GM12875 (cell line): ENCODE measurements at regions not wholly inside any gene's neighbourhood (a gene's known extent, or its start where the extent isn't known, plus 50 kb on each side); places are given as distances from the start of the nearest gene placed in this dataset.

Experiments used
- H3K4me3 ChIP-seq: one replicate; pipeline ENCODE4 v1.5.1; 2011; ENCODE audit warnings: low read depth, low read length, control low read depth
- CTCF ChIP-seq: IDR thresholded peaks from 2 replicates; pipeline ENCODE4 v1.5.1; 2011; ENCODE audit warnings: low read depth, mild to moderate bottlenecking, control low read depth, inconsistent platforms, low read length, moderate library complexity, borderline replicate concordance; ENCODE audit not compliant: insufficient read depth

- no peak overlapping the region for H3K4me3 ChIP-seq
- no peak for TF ChIP-seq CTCF
Measured at GRCh38 chr3:177510693-177511216, 313.5 kb upstream of the TBL1XR1 start.

- no peak for TF ChIP-seq CTCF
- no peak overlapping the region for H3K4me3 ChIP-seq
Measured at GRCh38 chr3:177512945-177513814, 315.9 kb upstream of the TBL1XR1 start.

DNA sequence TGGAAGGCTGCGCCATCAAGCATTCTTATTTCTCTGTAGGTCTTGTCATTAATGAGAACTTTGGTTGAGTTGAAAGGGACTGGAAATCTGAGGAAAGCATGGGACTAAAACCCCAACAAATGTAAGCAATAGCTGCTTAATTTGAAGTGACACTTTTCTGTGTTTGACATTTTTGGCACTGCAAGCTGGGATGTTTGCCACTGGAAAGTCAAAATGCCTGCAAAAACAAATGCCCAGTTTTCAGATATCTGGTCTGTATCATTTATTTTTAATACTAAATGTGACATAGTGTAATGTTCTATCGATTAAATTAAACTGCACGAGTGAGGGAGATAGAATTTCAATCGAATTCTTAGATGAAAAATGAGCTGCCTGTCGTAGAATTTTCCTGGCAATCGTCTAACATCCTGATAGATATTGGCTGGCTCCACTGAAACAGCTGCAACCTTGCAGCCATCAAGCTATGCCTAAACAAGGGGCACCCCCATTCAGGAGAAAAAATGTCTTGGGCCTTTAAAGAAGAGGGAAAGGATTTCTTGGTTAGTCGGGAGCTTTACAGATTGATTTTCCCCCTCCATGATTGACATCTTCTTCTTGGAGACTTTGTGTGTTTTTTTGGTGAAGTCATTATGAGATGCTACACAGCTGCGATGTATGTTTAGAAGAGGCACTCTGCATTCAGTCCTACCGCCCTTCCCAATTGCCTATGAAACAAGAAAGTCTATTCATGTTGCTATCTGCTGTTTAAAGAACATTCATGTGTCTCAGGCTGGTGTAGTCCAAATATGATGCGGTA lies 316.7 kb upstream of the TBL1XR1 start:
- no peak overlapping the region for H3K4me3 ChIP-seq
- TF ChIP-seq CTCF = no peak

DNA sequence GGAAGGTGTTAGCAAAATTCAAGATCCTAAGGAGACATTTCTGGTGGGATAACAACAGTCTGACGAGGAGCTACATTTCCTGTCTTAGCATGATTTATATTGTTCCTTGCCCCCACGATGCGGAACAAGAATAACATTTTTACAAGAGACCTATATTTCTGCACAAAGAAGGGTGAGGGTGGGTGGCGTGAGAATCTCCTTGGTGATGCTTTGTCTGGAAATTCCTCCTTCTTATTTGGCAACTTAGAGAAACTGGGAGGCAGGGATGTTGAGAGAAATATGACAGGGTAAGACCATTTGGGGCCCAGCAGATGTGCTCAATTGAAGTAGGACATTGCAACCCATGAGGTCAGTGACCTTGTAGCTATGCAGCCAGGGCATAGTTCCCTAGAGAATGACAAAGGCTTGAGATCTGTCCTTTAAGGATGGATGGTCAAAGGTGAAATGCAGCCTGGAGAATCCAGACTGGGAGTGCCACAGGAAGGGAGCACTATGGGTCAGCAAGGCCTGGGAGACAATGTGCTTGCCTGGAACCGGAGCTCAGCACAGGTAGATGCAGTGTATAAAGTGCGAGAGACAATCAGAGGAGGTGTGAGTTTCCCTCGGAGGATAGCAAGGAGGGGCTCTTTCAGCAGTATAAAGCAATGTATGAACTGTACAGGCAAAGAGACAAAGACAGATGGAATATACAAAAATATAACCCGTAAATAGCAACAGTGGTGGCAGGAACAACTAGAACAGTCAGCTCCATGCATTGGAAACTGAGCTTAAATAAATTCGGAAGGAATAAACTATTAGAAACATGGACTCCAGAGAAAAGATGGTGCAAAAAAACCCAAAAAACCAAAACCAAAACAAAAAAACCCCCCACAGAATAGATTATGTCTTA lies 317.6 kb upstream of the TBL1XR1 start:
- H3K4me3 ChIP-seq = no peak overlapping the region
- TF ChIP-seq CTCF = no peak

- no peak for TF ChIP-seq CTCF
- no peak overlapping the region for H3K4me3 ChIP-seq
Measured at GRCh38 chr3:177515786-177516157, 318.5 kb upstream of the TBL1XR1 start.

DNA sequence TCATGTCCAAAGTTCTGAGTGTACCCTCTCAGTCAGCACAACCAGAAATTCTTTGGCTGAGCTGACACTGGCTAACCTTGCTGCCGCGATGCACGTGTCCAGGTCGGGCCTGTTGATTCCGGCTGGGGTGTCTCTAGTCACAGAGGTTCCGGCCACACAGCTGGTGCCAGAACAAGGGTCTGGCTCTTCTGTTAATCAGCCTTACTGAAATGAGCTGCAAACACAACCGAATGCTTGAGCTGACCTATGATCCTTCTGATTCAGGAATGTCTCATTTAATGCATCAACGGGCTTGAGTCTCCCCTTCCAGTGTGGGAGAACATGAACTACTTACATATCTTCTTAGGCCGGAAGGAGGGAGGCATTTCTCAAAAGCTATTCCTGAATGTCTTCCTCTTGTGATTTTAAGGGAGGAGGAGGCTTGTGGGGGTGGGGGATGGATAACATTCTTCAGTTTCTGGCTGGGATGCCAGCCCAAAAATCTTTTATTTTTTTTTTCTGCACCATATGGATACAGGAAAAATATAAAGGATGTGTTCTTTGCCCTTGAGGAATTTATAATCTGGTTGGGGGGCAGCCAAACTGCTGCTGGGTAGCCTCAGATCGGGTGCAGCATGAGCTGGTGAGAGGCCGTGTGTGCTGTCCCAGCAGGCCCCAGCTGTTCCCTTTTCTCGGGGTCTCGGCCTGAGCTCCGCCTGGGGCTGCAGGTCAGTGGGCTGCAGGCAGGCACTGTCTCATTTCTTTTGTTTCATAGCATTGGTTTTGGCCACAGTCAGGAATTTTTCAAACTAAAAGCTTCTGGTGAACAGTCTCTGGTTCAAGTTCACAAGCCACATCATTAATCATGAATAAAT lies 319.1 kb upstream of the TBL1XR1 start:
- no peak overlapping the region for H3K4me3 ChIP-seq
- no peak for TF ChIP-seq CTCF
